IMR-90 (cell line): ENCODE measurements at regions not wholly inside any gene's neighbourhood (a gene's known extent, or its start where the extent isn't known, plus 50 kb on each side); places are given as distances from the start of the nearest gene placed in this dataset.

Experiments
- ATAC-seq: fragments of 200-7000 bp; cut with Tn5 transposase; 2 replicates; pipeline ENCODE4 v1.9.1; 2020; ENCODE audit warnings: low read depth, mild to moderate bottlenecking, moderate library complexity
- BruUV-seq: library from RNA; stranded (reverse); fragments of 400-500 nt; replicated peaks from 2 replicates; lab custom pipeline; 2021; lab: Mats Ljungman, UMichigan
- CTCF ChIA-PET: fragments of 300-600 bp; formaldehyde crosslinking; extraction: SDS; loops from one replicate; lab custom pipeline; 2021; ENCODE audit warnings: antibody characterized with exemption; lab: Yijun Ruan, JAX
- POLR2A ChIA-PET: fragments of 300-600 bp; sonication (Branson Sonifier 250); formaldehyde crosslinking; loops from one replicate; lab custom pipeline; 2022; ENCODE audit warnings: antibody characterized with exemption; ENCODE audit not compliant: unreplicated experiment; lab: Charles Lee
- DNase-seq: peaks from one replicate; pipeline ENCODE4 v3.0.0; 2013
- H2AFZ ChIP-seq: replicated peaks from 2 replicates; pipeline ENCODE3; 2013; ENCODE audit warnings: low read length, mild to moderate bottlenecking; ENCODE audit not compliant: poor library complexity
- H2AK5ac ChIP-seq: 2 replicates; pipeline ENCODE4 v1.6.1; 2013; ENCODE audit warnings: low read depth, low read length, inconsistent platforms
- H2AK9ac ChIP-seq: replicated peaks from 2 replicates; pipeline ENCODE3; 2013; ENCODE audit warnings: mild to moderate bottlenecking, low read depth, low read length, moderate library complexity; ENCODE audit not compliant: poor library complexity
- H2BK120ac ChIP-seq: 2 replicates; pipeline ENCODE4 v1.6.1; 2013; ENCODE audit warnings: low read depth, low read length, inconsistent platforms
- H2BK15ac ChIP-seq: 3 replicates; pipeline ENCODE4 v1.6.1; 2013; ENCODE audit warnings: low read depth, low read length, inconsistent platforms
- H2BK20ac ChIP-seq: 2 replicates; pipeline ENCODE4 v1.6.1; 2013; ENCODE audit warnings: low read depth, mild to moderate bottlenecking, inconsistent platforms, low read length, moderate library complexity
- H2BK5ac ChIP-seq: 2 replicates; pipeline ENCODE4 v1.6.1; 2013; ENCODE audit warnings: mild to moderate bottlenecking, low read depth, low read length, inconsistent platforms; ENCODE audit not compliant: poor library complexity, severe bottlenecking
- H3K14ac ChIP-seq: replicated peaks from 2 replicates; pipeline ENCODE4 v1.6.1; 2013; ENCODE audit warnings: low read depth, low read length, inconsistent platforms
- H3K18ac ChIP-seq: 2 replicates; pipeline ENCODE4 v1.6.1; 2013; ENCODE audit warnings: low read depth, low read length, control low read depth
- H3K23ac ChIP-seq: 2 replicates; pipeline ENCODE4 v1.6.1; 2013; ENCODE audit warnings: low read depth, low read length, inconsistent platforms
- H3K27ac ChIP-seq: 2 replicates; pipeline ENCODE4 v1.5.1; 2013; ENCODE audit warnings: mild to moderate bottlenecking, control low read depth, low read length; ENCODE audit not compliant: insufficient read depth
- H3K27me3 ChIP-seq: 2 replicates; pipeline ENCODE4 v1.6.1; 2013; ENCODE audit warnings: low read length; ENCODE audit not compliant: control insufficient read depth, insufficient read depth
- H3K36me3 ChIP-seq: 2 replicates; pipeline ENCODE4 v1.6.1; 2013; ENCODE audit warnings: low read length, mixed read lengths; ENCODE audit not compliant: control insufficient read depth, insufficient read depth
- H3K4ac ChIP-seq: 2 replicates; pipeline ENCODE4 v1.6.1; 2013; ENCODE audit warnings: low read depth, low read length, inconsistent platforms
- H3K4me1 ChIP-seq: 2 replicates; pipeline ENCODE4 v1.6.1; 2013; ENCODE audit warnings: low read length, mixed read lengths; ENCODE audit not compliant: control insufficient read depth, insufficient read depth
- H3K4me2 ChIP-seq: 2 replicates; pipeline ENCODE4 v1.6.1; 2013; ENCODE audit warnings: low read depth, mild to moderate bottlenecking, control low read depth, low read length, moderate library complexity
- H3K4me3 ChIP-seq: 2 replicates; pipeline ENCODE4 v1.5.1; 2013; ENCODE audit warnings: low read depth, mild to moderate bottlenecking, control low read depth, low read length, moderate library complexity; ENCODE audit not compliant: insufficient read depth
- H3K56ac ChIP-seq: 2 replicates; pipeline ENCODE4 v1.6.1; 2013; ENCODE audit warnings: low read length, inconsistent platforms; ENCODE audit not compliant: insufficient read depth; ENCODE audit errors: extremely low read depth
- H3K79me1 ChIP-seq, 2 experiments: 2 replicates each; pipeline ENCODE4 v1.6.1; 2013; ENCODE audit warnings: low read length in 2 of 2, inconsistent platforms in 1 of 2, low read depth in 1 of 2
- H3K9ac ChIP-seq: 2 replicates; pipeline ENCODE4 v1.6.1; 2013; ENCODE audit warnings: low read depth, low read length, control low read depth
- H3K9me1 ChIP-seq: 2 replicates; pipeline ENCODE4 v1.6.1; 2013; ENCODE audit warnings: low read length, inconsistent platforms; ENCODE audit not compliant: insufficient read depth
- H3K9me3 ChIP-seq: 2 replicates; pipeline ENCODE4 v1.6.1; 2013; ENCODE audit warnings: low read length; ENCODE audit not compliant: control insufficient read depth, insufficient read depth
- H4K20me1 ChIP-seq: 2 replicates; pipeline ENCODE4 v1.6.1; 2013; ENCODE audit warnings: low read length, inconsistent platforms; ENCODE audit not compliant: insufficient read depth
- H4K5ac ChIP-seq: 2 replicates; pipeline ENCODE4 v1.6.1; 2013; ENCODE audit warnings: mild to moderate bottlenecking, low read depth, low read length, control low read depth
- H4K8ac ChIP-seq, 2 experiments: 2 replicates each; pipeline ENCODE4 v1.6.1; 2013; ENCODE audit warnings: low read depth in 2 of 2, low read length in 2 of 2, control low read depth in 1 of 2, inconsistent platforms in 1 of 2
- H4K91ac ChIP-seq: 2 replicates; pipeline ENCODE4 v1.6.1; 2013; ENCODE audit warnings: low read depth, low read length, inconsistent platforms; ENCODE audit not compliant: insufficient read depth
- BHLHE40 ChIP-seq: fragments of 150-350 bp; IDR thresholded peaks from 2 replicates; pipeline ENCODE4 v1.6.1; 2016; ENCODE audit warnings: mild to moderate bottlenecking, low read depth, low read length
- CEBPB ChIP-seq: IDR thresholded peaks from 2 replicates; pipeline ENCODE4 v1.6.1; 2012; ENCODE audit warnings: low read depth, low read length, improper control_type of control experiment
- CHD1 ChIP-seq: IDR thresholded peaks from 2 replicates; pipeline ENCODE4 v1.6.1; 2012; ENCODE audit warnings: low read depth, low read length, improper control_type of control experiment
- FOS ChIP-seq: fragments of 150-350 bp; IDR thresholded peaks from 2 replicates; pipeline ENCODE4 v1.6.1; 2016; ENCODE audit warnings: low read depth, low read length
- MAFK ChIP-seq: IDR thresholded peaks from 2 replicates; pipeline ENCODE4 v1.6.1; 2012; ENCODE audit warnings: low read depth, low read length, improper control_type of control experiment
- MAZ ChIP-seq: IDR thresholded peaks from 2 replicates; pipeline ENCODE4 v1.6.1; 2012; ENCODE audit warnings: low read depth, mild to moderate bottlenecking, low read length, improper control_type of control experiment, moderate library complexity, borderline replicate concordance
- MXI1 ChIP-seq: IDR thresholded peaks from 2 replicates; pipeline ENCODE4 v1.6.1; 2012; ENCODE audit warnings: low read depth, mild to moderate bottlenecking, low read length, moderate library complexity, borderline replicate concordance
- NFE2L2 ChIP-seq: fragments of 150-350 bp; IDR thresholded peaks from 2 replicates; pipeline ENCODE4 v1.6.1; 2016; ENCODE audit warnings: low read depth, mild to moderate bottlenecking, low read length
- POLR2A ChIP-seq: IDR thresholded peaks from 2 replicates; pipeline ENCODE4 v1.6.1; 2012; ENCODE audit warnings: mild to moderate bottlenecking, low read depth, low read length
- RAD21 ChIP-seq: IDR thresholded peaks from 2 replicates; pipeline ENCODE4 v1.6.1; 2012; ENCODE audit warnings: low read length, improper control_type of control experiment
- SMC3 ChIP-seq: fragments of 150-350 bp; IDR thresholded peaks from 2 replicates; pipeline ENCODE4 v1.6.1; 2016; ENCODE audit warnings: low read depth, mild to moderate bottlenecking, antibody characterized with exemption, low read length, moderate library complexity
- dilution Hi-C: fragments of 300-500 bp; cut with HindIII; formaldehyde crosslinking; loops from one replicate; pipeline ENCODE4 v1.14.3; 2018; ENCODE audit warnings: low sequenced_read_pairs; ENCODE audit not compliant: unreplicated experiment
- in situ Hi-C: fragments of 300-500 bp; cut with MboI; formaldehyde crosslinking; loops from 3 replicates; pipeline ENCODE4 v1.14.3; 2019; ENCODE audit warnings: low sequenced_read_pairs, inconsistent platforms, mixed read lengths
- intact Hi-C: fragments of 100-400 bp; cut with micrococcal nuclease; formaldehyde crosslinking; loops from 2 replicates; pipeline ENCODE4 v1.10.0; 2022
- TF ChIP-seq, protein P1 (sequence below): fragments of 150-350 bp; IDR thresholded peaks from 2 replicates; pipeline ENCODE4 v1.6.1; 2016; ENCODE audit warnings: low read depth, mild to moderate bottlenecking, low read length, moderate library complexity, borderline replicate concordance
- TF ChIP-seq, protein P2 (sequence below): conservative IDR thresholded peaks from 2 replicates; pipeline ENCODE4 v1.5.1; 2012; ENCODE audit warnings: mild to moderate bottlenecking, low read depth, low read length, improper control_type of control experiment
- TF ChIP-seq, protein P3 (sequence below): fragments of 150-350 bp; IDR thresholded peaks from 2 replicates; pipeline ENCODE4 v1.6.1; 2017; ENCODE audit warnings: mild to moderate bottlenecking, antibody characterized with exemption, low read length, low read depth

DNA sequence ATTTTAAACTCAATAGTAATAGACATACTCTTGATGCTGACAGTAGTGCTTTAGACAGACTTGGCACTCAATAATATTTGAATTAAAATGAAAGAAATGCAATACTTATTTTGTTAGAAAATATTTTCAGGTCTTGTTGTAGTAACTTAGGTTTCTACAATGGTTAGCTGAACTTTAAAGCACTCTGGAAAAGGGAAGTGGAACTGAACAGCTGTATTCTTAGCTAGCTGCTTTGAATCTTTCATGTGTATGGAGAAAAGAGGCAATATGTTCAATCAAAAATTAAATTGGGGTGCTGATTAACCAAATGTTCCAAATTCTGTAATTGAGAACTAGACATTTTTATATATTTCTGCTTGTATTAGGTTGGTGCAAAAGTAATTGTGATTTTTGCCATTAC, 517.9 kb upstream of the RAG2 start:
- H4K91ac ChIP-seq, result no peak overlapping the region
- H2BK5ac ChIP-seq, result no peak overlapping the region
- H3K9me3 ChIP-seq, result no peaks in the 10 kb centered on the region
- no peaks in the 10 kb centered on the region for H3K36me3 ChIP-seq
- H3K4me2 ChIP-seq, result no peak overlapping the region
- no peak overlapping the region for H3K23ac ChIP-seq
- no peak overlapping the region for H4K5ac ChIP-seq
- no peak overlapping the region for H4K8ac ChIP-seq
- ChIA-PET CTCF (no interaction called here), POLR2A (no interaction called here)
- BruUV-seq, result no TSS peak
- H3K27ac ChIP-seq, result no peak overlapping the region
- H3K27me3 ChIP-seq, result no peaks in the 10 kb centered on the region
- H3K79me1 ChIP-seq, result no peaks in the 10 kb centered on the region
- no peak overlapping the region for H2AFZ ChIP-seq
- in situ Hi-C loops, result no loop called here
- no peak overlapping the region for H3K4ac ChIP-seq
- no peak overlapping the region for H3K18ac ChIP-seq
- no peaks in the 10 kb centered on the region for H3K9me1 ChIP-seq
- H3K14ac ChIP-seq, result no peak overlapping the region
- no peaks in the 10 kb centered on the region for H4K20me1 ChIP-seq
- H2AK9ac ChIP-seq, result no peak overlapping the region
- no peak overlapping the region for H2BK15ac ChIP-seq
- H3K9ac ChIP-seq, result no peak overlapping the region
- intact Hi-C loops, result no loop called here
- dilution Hi-C loops, result no loop called here
- H2BK120ac ChIP-seq, result no peak overlapping the region
- no peak overlapping the region for H2BK20ac ChIP-seq
- no peak for ATAC-seq
- no peak for DNase-seq
- no peaks in the 10 kb centered on the region for H3K4me1 ChIP-seq
- H3K56ac ChIP-seq, result no peak overlapping the region
- no peak overlapping the region for H2AK5ac ChIP-seq
- no peak for TF ChIP-seq NFE2L2
- TF ChIP-seq, protein P1, sequence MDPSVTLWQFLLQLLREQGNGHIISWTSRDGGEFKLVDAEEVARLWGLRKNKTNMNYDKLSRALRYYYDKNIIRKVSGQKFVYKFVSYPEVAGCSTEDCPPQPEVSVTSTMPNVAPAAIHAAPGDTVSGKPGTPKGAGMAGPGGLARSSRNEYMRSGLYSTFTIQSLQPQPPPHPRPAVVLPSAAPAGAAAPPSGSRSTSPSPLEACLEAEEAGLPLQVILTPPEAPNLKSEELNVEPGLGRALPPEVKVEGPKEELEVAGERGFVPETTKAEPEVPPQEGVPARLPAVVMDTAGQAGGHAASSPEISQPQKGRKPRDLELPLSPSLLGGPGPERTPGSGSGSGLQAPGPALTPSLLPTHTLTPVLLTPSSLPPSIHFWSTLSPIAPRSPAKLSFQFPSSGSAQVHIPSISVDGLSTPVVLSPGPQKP, result no peak
- TF ChIP-seq CEBPB, result no peak
- no peak for TF ChIP-seq MAZ
- TF ChIP-seq CHD1, result no peak
- TF ChIP-seq MAFK, result no peak
- TF ChIP-seq, protein P2, sequence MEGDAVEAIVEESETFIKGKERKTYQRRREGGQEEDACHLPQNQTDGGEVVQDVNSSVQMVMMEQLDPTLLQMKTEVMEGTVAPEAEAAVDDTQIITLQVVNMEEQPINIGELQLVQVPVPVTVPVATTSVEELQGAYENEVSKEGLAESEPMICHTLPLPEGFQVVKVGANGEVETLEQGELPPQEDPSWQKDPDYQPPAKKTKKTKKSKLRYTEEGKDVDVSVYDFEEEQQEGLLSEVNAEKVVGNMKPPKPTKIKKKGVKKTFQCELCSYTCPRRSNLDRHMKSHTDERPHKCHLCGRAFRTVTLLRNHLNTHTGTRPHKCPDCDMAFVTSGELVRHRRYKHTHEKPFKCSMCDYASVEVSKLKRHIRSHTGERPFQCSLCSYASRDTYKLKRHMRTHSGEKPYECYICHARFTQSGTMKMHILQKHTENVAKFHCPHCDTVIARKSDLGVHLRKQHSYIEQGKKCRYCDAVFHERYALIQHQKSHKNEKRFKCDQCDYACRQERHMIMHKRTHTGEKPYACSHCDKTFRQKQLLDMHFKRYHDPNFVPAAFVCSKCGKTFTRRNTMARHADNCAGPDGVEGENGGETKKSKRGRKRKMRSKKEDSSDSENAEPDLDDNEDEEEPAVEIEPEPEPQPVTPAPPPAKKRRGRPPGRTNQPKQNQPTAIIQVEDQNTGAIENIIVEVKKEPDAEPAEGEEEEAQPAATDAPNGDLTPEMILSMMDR, result no peak
- no peak for TF ChIP-seq MXI1
- TF ChIP-seq SMC3, result no peak
- TF ChIP-seq RAD21, result no peak
- TF ChIP-seq FOS, result no peak
- no peak for TF ChIP-seq BHLHE40
- no peak for TF ChIP-seq POLR2A
- TF ChIP-seq, protein P3, sequence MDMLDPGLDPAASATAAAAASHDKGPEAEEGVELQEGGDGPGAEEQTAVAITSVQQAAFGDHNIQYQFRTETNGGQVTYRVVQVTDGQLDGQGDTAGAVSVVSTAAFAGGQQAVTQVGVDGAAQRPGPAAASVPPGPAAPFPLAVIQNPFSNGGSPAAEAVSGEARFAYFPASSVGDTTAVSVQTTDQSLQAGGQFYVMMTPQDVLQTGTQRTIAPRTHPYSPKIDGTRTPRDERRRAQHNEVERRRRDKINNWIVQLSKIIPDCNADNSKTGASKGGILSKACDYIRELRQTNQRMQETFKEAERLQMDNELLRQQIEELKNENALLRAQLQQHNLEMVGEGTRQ, result no peak
- H3K4me3 ChIP-seq, result no peak overlapping the region
